ENCODE measurements at regions not wholly inside any gene's neighbourhood (a gene's known extent, or its start where the extent isn't known, plus 50 kb on each side); places are given as distances from the start of the nearest gene placed in this dataset.

GRCh38 chr5:105982526-105982925 is 1688.2 kb downstream of the EFNA5 start:
- in situ Hi-C loops (cut with HindIII; ENCODE audit: low sequenced_read_pairs) = no loop called here

- in situ Hi-C loops (cut with HindIII; ENCODE audit: low sequenced_read_pairs) = no loop called here
Measured at GRCh38 chr5:105978011-105978410, 1692.7 kb downstream of the EFNA5 start.

GRCh38 chr5:105977163-105977562 is 1693.6 kb downstream of the EFNA5 start:
- in situ Hi-C loops (cut with HindIII; ENCODE audit: low sequenced_read_pairs) = no loop called here

- in situ Hi-C loops (cut with HindIII; ENCODE audit: low sequenced_read_pairs) = loop anchor here (5.0 kb wide), 1 partner anchor 56 kb away; no protein-coding TSS in a partner anchor
Measured at GRCh38 chr5:105970919-105971318, 1699.8 kb downstream of the EFNA5 start.

- in situ Hi-C loops (cut with HindIII; ENCODE audit: low sequenced_read_pairs) = no loop called here
Measured at GRCh38 chr5:105968981-105969380, 1701.8 kb downstream of the EFNA5 start.

- in situ Hi-C loops (cut with HindIII; ENCODE audit: low sequenced_read_pairs) = no loop called here
Measured at GRCh38 chr5:105963696-105964255, 1707.0 kb downstream of the EFNA5 start.

- in situ Hi-C loops (cut with HindIII; ENCODE audit: low sequenced_read_pairs) = no loop called here
Measured at GRCh38 chr5:105961572-105961971, 1709.2 kb downstream of the EFNA5 start.

- in situ Hi-C loops (cut with HindIII; ENCODE audit: low sequenced_read_pairs) = no loop called here
Measured at GRCh38 chr5:105956456-105957196, 1714.1 kb downstream of the EFNA5 start.

- in situ Hi-C loops (cut with HindIII; ENCODE audit: low sequenced_read_pairs) = no loop called here
Measured at GRCh38 chr5:105954341-105954740, 1716.4 kb downstream of the EFNA5 start.

GRCh38 chr5:105953616-105954015 is 1717.1 kb downstream of the EFNA5 start:
- in situ Hi-C loops (cut with HindIII; ENCODE audit: low sequenced_read_pairs) = no loop called here

GRCh38 chr5:105952875-105953274 is 1717.9 kb downstream of the EFNA5 start:
- in situ Hi-C loops (cut with HindIII; ENCODE audit: low sequenced_read_pairs) = no loop called here

- in situ Hi-C loops (cut with HindIII; ENCODE audit: low sequenced_read_pairs) = no loop called here
Measured at GRCh38 chr5:105947461-105947860, 1723.3 kb downstream of the EFNA5 start.

- in situ Hi-C loops (cut with HindIII; ENCODE audit: low sequenced_read_pairs) = no loop called here
Measured at GRCh38 chr5:105945203-105945972, 1725.3 kb downstream of the EFNA5 start.

GRCh38 chr5:105940181-105940580 is 1730.6 kb downstream of the EFNA5 start:
- in situ Hi-C loops (cut with HindIII; ENCODE audit: low sequenced_read_pairs) = no loop called here

GRCh38 chr5:105934171-105934570 is 1736.6 kb downstream of the EFNA5 start:
- in situ Hi-C loops (cut with HindIII; ENCODE audit: low sequenced_read_pairs) = no loop called here

GRCh38 chr5:105931881-105932421 is 1738.8 kb downstream of the EFNA5 start:
- in situ Hi-C loops (cut with HindIII; ENCODE audit: low sequenced_read_pairs) = no loop called here

- in situ Hi-C loops (cut with HindIII; ENCODE audit: low sequenced_read_pairs) = no loop called here
Measured at GRCh38 chr5:105929858-105930257, 1740.9 kb downstream of the EFNA5 start.

- in situ Hi-C loops (cut with HindIII; ENCODE audit: low sequenced_read_pairs) = no loop called here
Measured at GRCh38 chr5:105924366-105924765, 1746.4 kb downstream of the EFNA5 start.

GRCh38 chr5:105922574-105922973 is 1748.2 kb downstream of the EFNA5 start:
- in situ Hi-C loops (cut with HindIII; ENCODE audit: low sequenced_read_pairs) = no loop called here

GRCh38 chr5:105922080-105922479 is 1748.7 kb downstream of the EFNA5 start:
- in situ Hi-C loops (cut with HindIII; ENCODE audit: low sequenced_read_pairs) = no loop called here

GRCh38 chr5:105917189-105917588 is 1753.5 kb downstream of the EFNA5 start:
- in situ Hi-C loops (cut with HindIII; ENCODE audit: low sequenced_read_pairs) = no loop called here

GRCh38 chr5:105907016-105907415 is 1763.7 kb downstream of the EFNA5 start:
- in situ Hi-C loops (cut with HindIII; ENCODE audit: low sequenced_read_pairs) = no loop called here

All from endothelial cell of hepatic sinusoid (primary cell).